ENCODE measurements at regions not wholly inside any gene's neighbourhood (a gene's known extent, or its start where the extent isn't known, plus 50 kb on each side); places are given as distances from the start of the nearest gene placed in this dataset.

GRCh38 chr9:2962471-2963172, 118.7 kb upstream of the PUM3 start:
- no peak for DNase-seq (ENCODE audit: low read depth)
- TF ChIP-seq CTCF (conservative IDR thresholded peaks at IDR 0.05; ENCODE audit: low read depth, low read length) = no peak
- no peak overlapping the region for H3K4me3 ChIP-seq (ENCODE audit: low read depth, low read length)

- TF ChIP-seq CTCF (conservative IDR thresholded peaks at IDR 0.05; ENCODE audit: low read depth, low read length) = no peak
- no peak for DNase-seq (ENCODE audit: low read depth)
- H3K4me3 ChIP-seq (ENCODE audit: low read depth, low read length) = no peak overlapping the region
These were observed 114.3 kb upstream of the PUM3 start for GRCh38 chr9:2958219-2958618.

DNA sequence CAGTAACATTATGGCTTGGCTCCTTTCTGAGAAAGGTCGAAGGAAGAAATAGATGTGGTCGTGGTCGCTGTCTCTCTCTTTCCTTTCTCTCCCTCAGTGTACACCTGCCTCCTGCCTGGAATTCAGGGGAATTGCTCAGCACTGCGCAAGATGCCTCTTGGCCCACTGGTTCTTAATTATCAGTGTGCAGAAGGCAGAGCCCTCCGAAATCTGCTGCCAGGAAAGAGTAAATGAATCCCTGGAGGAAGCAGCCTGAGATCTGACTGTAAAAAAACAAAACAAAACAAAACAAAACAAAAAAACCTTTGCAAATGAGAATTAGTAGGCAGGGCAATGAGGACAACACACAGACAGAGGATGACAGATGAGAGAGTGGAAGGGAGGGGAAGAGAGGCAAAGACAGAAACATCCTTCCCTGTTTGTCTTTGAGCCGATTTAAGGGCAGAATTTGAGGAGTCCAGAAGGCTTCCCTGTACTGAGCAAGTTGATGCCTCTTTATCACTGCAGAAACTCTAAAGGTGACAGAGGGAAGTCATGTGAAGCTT, 113.8 kb upstream of the PUM3 start:
- DNase-seq (ENCODE audit: low read depth) = no peak
- TF ChIP-seq CTCF (conservative IDR thresholded peaks at IDR 0.05; ENCODE audit: low read depth, low read length) = no peak
- H3K4me3 ChIP-seq (ENCODE audit: low read depth, low read length) = no peak overlapping the region

- DNase-seq (ENCODE audit: low read depth) = no peak
- no peak overlapping the region for H3K4me3 ChIP-seq (ENCODE audit: low read depth, low read length)
- TF ChIP-seq CTCF (conservative IDR thresholded peaks at IDR 0.05; ENCODE audit: low read depth, low read length) = no peak
These were observed 111.7 kb upstream of the PUM3 start for GRCh38 chr9:2955575-2955974.

DNA sequence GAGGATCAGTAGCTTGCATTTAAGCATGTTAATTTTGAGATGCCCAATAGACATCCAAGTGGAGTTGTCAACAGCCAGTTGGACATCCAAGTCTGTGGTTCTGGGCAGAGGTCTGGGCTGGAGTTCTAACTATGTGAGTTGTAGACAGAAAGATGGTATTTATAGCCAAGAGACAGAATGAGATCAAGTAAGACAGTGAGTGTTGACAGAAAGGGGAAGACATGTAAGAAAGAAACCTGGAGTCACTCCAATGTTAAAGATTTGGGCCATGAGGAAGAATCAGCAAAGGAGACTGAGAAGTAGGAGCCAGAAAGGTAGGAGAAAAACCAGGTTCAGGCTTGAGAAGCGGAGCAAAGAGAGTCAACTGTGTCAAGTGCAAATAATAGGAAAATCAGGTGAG, 95.5 kb upstream of the PUM3 start:
- H3K4me3 ChIP-seq (ENCODE audit: low read depth, low read length) = no peak overlapping the region
- no peak for DNase-seq (ENCODE audit: low read depth)
- TF ChIP-seq CTCF (conservative IDR thresholded peaks at IDR 0.05; ENCODE audit: low read depth, low read length) = no peak

GRCh38 chr9:2936221-2936620, 92.3 kb upstream of the PUM3 start:
- no peak for TF ChIP-seq CTCF (conservative IDR thresholded peaks at IDR 0.05; ENCODE audit: low read depth, low read length)
- no peak for DNase-seq (ENCODE audit: low read depth)
- H3K4me3 ChIP-seq (ENCODE audit: low read depth, low read length) = no peak overlapping the region

DNA sequence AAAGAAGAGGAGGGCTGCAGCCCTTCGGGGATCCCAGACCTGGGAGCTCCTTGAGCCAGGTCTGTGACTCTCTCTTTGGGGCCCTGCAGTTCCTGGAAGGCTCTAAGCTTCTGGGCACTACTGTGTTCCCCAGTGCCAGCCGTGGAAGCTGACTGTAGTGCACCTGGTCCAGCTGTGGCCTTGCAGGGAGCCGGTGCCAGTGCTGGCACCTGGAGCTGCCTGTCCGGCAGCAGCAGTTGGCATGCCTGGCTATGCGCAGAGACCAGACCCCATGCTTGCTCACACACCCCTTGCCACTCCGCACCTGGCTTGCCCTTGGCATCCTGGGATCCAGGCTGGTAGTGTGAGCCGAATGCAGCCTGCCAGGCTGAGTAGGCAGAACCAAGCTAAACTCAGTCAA, 91.0 kb upstream of the PUM3 start:
- DNase-seq (ENCODE audit: low read depth) = no peak
- no peak overlapping the region for H3K4me3 ChIP-seq (ENCODE audit: low read depth, low read length)
- TF ChIP-seq CTCF (conservative IDR thresholded peaks at IDR 0.05; ENCODE audit: low read depth, low read length) = no peak

Measured in epithelial cell of proximal tubule (primary cell).